Sigmoid colon (tissue), 6 donors: ENCODE measurements at regions not wholly inside any gene's neighbourhood (a gene's known extent, or its start where the extent isn't known, plus 50 kb on each side); places are given as distances from the start of the nearest gene placed in this dataset.

ENCODE experiments used
- DNase-seq: peaks from one replicate; pipeline ENCODE4 v3.0.0-alpha.2; 2019
- H3K27ac ChIP-seq, 4 donors: fragments of 200-600 bp; sonication (generic); one replicate each; pipeline ENCODE4 v1.5.1; 2016 to 2019; ENCODE audit warnings: mild to moderate bottlenecking in 1 of 4
- H3K27me3 ChIP-seq, 3 donors: fragments of 200-600 bp; sonication (generic); one replicate each; pipeline ENCODE4 v1.5.1; 2019; ENCODE audit warnings: mild to moderate bottlenecking in 1 of 3
- H3K36me3 ChIP-seq, 4 donors: fragments of 200-600 bp; sonication (generic); one replicate each; pipeline ENCODE4 v1.5.1; 2016 to 2019
- H3K4me1 ChIP-seq, 4 donors: fragments of 200-600 bp; sonication (generic); one replicate each; pipeline ENCODE4 v1.5.1; 2017 to 2019
- H3K4me3 ChIP-seq, 4 donors: fragments of 200-600 bp; sonication (generic); one replicate each; pipeline ENCODE4 v1.5.1; 2017 to 2019; ENCODE audit warnings: mild to moderate bottlenecking in 2 of 4, moderate library complexity in 1 of 4
- H3K9me3 ChIP-seq, 4 donors: fragments of 200-600 bp in 3 of 4; sonication (generic) in 3 of 4; one replicate each; pipeline versions ENCODE4 v1.5.1 to v1.6.1; 2013 to 2019
- CTCF ChIP-seq, 4 experiments: fragments of 450-650 bp in 3 of 4; fragments of 200-600 bp in 1 of 4; IDR thresholded peaks; one replicate each; pipeline ENCODE4 v1.5.1; 2016 to 2019; ENCODE audit warnings: antibody characterized with exemption in 4 of 4, mild to moderate bottlenecking in 3 of 4, moderate library complexity in 2 of 4
- EP300 ChIP-seq, 4 donors: sonication (generic); formaldehyde crosslinking; IDR thresholded peaks; one replicate each; pipeline ENCODE4 v1.6.1; 2017; ENCODE audit warnings: antibody characterized with exemption in 4 of 4
- POLR2A ChIP-seq, 2 donors: fragments of 450-650 bp; IDR thresholded peaks; one replicate each; pipeline ENCODE4 v1.6.1; 2016; ENCODE audit warnings: antibody characterized with exemption in 2 of 2, mild to moderate bottlenecking in 2 of 2, moderate library complexity in 2 of 2
- POLR2AphosphoS5 ChIP-seq, 4 donors: sonication (generic); formaldehyde crosslinking; IDR thresholded peaks; one replicate each; pipeline ENCODE4 v1.6.1; 2017; ENCODE audit warnings: antibody characterized with exemption in 4 of 4
- WGBS, 2 donors: extraction: QIAGEN DNeasy Blood & Tissue Kit; methylation state at CpG; one replicate each; pipeline ENCODE4 v1.1.7; 2013; 5-methylcytosine and 5-hydroxymethylcytosine counted together
- intact Hi-C: fragments of 100-400 bp; cut with DNase I; formaldehyde crosslinking; loops from one replicate; pipeline ENCODE4 v1.15.1; 2023
- donor health status: healthy with polysubstance abuse.
- donor health status: healthy.

GRCh38 chr5:2542821-2543220 lies 208.7 kb downstream of the IRX2 start:
- TF ChIP-seq POLR2AphosphoS5 (IDR thresholded peaks at IDR 0.05) (no peak), EP300 (IDR thresholded peaks at IDR 0.05) (no peak), CTCF (IDR thresholded peaks at IDR 0.05) (no peak), POLR2A (IDR thresholded peaks at IDR 0.05) (no peak)
- intact Hi-C loops, result no loop called here
- Histone ChIP-seq H3K36me3 (no peaks in the 10 kb centered on the region), H3K4me1 (no peaks in the 10 kb centered on the region), H3K9me3 (no peaks in the 10 kb centered on the region), H3K27ac (no peak overlapping the region), H3K27me3 (no peaks in the 10 kb centered on the region), H3K4me3 (no peak overlapping the region)
- 83 to 87% methylated on average over 8 of the region's 8 CpGs for WGBS, 2 donors
- no peak for DNase-seq

- Histone ChIP-seq H3K27me3 (no peaks in the 10 kb centered on the region), H3K4me1 (no peaks in the 10 kb centered on the region), H3K27ac (no peak overlapping the region), H3K36me3 (no peaks in the 10 kb centered on the region), H3K9me3 (no peaks in the 10 kb centered on the region), H3K4me3 (no peak overlapping the region)
- intact Hi-C loops, result no loop called here
- 91 to 92% methylated on average over 11 of the region's 11 CpGs for WGBS, 2 donors
- no peak for DNase-seq
- TF ChIP-seq CTCF (IDR thresholded peaks at IDR 0.05), result no peak
- no peak for TF ChIP-seq POLR2AphosphoS5 (IDR thresholded peaks at IDR 0.05)
- TF ChIP-seq EP300 (IDR thresholded peaks at IDR 0.05), result no peak
- no peak for TF ChIP-seq POLR2A (IDR thresholded peaks at IDR 0.05)
Measured at GRCh38 chr5:2542026-2542425, 209.5 kb downstream of the IRX2 start.

- Histone ChIP-seq H3K36me3 (no peaks in the 10 kb centered on the region), H3K27me3 (peaks cover 0 to 5% (median 0%) of the 10 kb centered on the region in 3 donors), H3K4me1 (no peaks in the 10 kb centered on the region), H3K27ac (no peak overlapping the region), H3K9me3 (peaks cover 0 to 7% (median 0%) of the 10 kb centered on the region in 4 donors), H3K4me3 (no peak overlapping the region)
- TF ChIP-seq EP300 (IDR thresholded peaks at IDR 0.05) (no peak), POLR2A (IDR thresholded peaks at IDR 0.05) (no peak), CTCF (IDR thresholded peaks at IDR 0.05) (no peak), POLR2AphosphoS5 (IDR thresholded peaks at IDR 0.05) (no peak)
- intact Hi-C loops, result no loop called here
- WGBS, 2 donors, result 44 to 55% methylated on average over 10 of the region's 10 CpGs
- no peak for DNase-seq
Measured at GRCh38 chr5:2538169-2538568, 213.3 kb downstream of the IRX2 start.

GRCh38 chr5:2537378-2538145 lies 213.9 kb downstream of the IRX2 start:
- Histone ChIP-seq H3K4me3 (no peak overlapping the region), H3K4me1 (no peaks in the 10 kb centered on the region), H3K36me3 (no peaks in the 10 kb centered on the region), H3K27me3 (peaks cover 0 to 5% (median 0%) of the 10 kb centered on the region in 3 donors), H3K9me3 (peaks cover 0 to 7% (median 0%) of the 10 kb centered on the region in 4 donors), H3K27ac (no peak overlapping the region)
- no peak for DNase-seq
- 61 to 72% methylated on average over 27 of the region's 27 CpGs for WGBS, 2 donors
- intact Hi-C loops, result no loop called here
- TF ChIP-seq EP300 (IDR thresholded peaks at IDR 0.05), result no peak
- no peak for TF ChIP-seq POLR2A (IDR thresholded peaks at IDR 0.05)
- TF ChIP-seq POLR2AphosphoS5 (IDR thresholded peaks at IDR 0.05), result no peak
- no peak for TF ChIP-seq CTCF (IDR thresholded peaks at IDR 0.05)
